NCI-H1694 (cell line): ENCODE measurements at regions not wholly inside any gene's neighbourhood (a gene's known extent, or its start where the extent isn't known, plus 50 kb on each side); places are given as distances from the start of the nearest gene placed in this dataset.

Source experiments
- DNase-seq: peaks from one replicate; lab custom pipeline; 2025; lab: John Stamatoyannopoulos, UW

- no peak for DNase-seq
These were observed 123.9 kb downstream of the ETS2 start for GRCh38 chr21:38929652-38930051.

GRCh38 chr21:38929142-38929541, 123.4 kb downstream of the ETS2 start:
- no peak for DNase-seq

GRCh38 chr21:38927776-38928175, 122.0 kb downstream of the ETS2 start:
- no peak for DNase-seq

- DNase-seq = no peak
These were observed 120.2 kb downstream of the ETS2 start for GRCh38 chr21:38925923-38926322.

GRCh38 chr21:38925478-38925877, 119.7 kb downstream of the ETS2 start:
- DNase-seq = no peak

GRCh38 chr21:38924954-38925353, 119.2 kb downstream of the ETS2 start:
- DNase-seq = no peak

GRCh38 chr21:38923429-38923828, 117.7 kb downstream of the ETS2 start:
- DNase-seq = no peak

GRCh38 chr21:38922474-38923235, 116.9 kb downstream of the ETS2 start:
- no peak for DNase-seq

GRCh38 chr21:38921511-38922251, 116.0 kb downstream of the ETS2 start:
- DNase-seq = no peak

- no peak for DNase-seq
These were observed 115.1 kb downstream of the ETS2 start for GRCh38 chr21:38920631-38921398.

GRCh38 chr21:38918607-38919346, 113.0 kb downstream of the ETS2 start:
- no peak for DNase-seq

GRCh38 chr21:38917043-38917774, 111.5 kb downstream of the ETS2 start:
- no peak for DNase-seq

- DNase-seq = no peak
These were observed 110.7 kb downstream of the ETS2 start for GRCh38 chr21:38916214-38916964.

- no peak for DNase-seq
These were observed 109.8 kb downstream of the ETS2 start for GRCh38 chr21:38915546-38915945.

GRCh38 chr21:38914528-38915293, 109.0 kb downstream of the ETS2 start:
- no peak for DNase-seq

- no peak for DNase-seq
These were observed 108.3 kb downstream of the ETS2 start for GRCh38 chr21:38913893-38914527.

GRCh38 chr21:38913120-38913892, 107.6 kb downstream of the ETS2 start:
- no peak for DNase-seq

- no peak for DNase-seq
These were observed 107.0 kb downstream of the ETS2 start for GRCh38 chr21:38912789-38913119.
